Right lobe of liver (tissue), 4 donors: ENCODE measurements at regions not wholly inside any gene's neighbourhood (a gene's known extent, or its start where the extent isn't known, plus 50 kb on each side); places are given as distances from the start of the nearest gene placed in this dataset.

Source experiments
- POLR2A ChIP-seq: fragments of 450-650 bp; IDR thresholded peaks from one replicate; pipeline ENCODE4 v1.6.1; 2017; ENCODE audit warnings: antibody characterized with exemption, mild to moderate bottlenecking
- TF ChIP-seq, protein P1 (sequence below), 4 donors: fragments of 200-600 bp in 3 of 4; fragments of 450-650 bp in 1 of 4; IDR thresholded peaks; one replicate each; pipeline versions ENCODE4 v1.5.1 to v1.8.0; 2016 to 2022; ENCODE audit warnings: antibody characterized with exemption in 4 of 4, mild to moderate bottlenecking in 2 of 4
- donor health status: DM: no; HTN: no; CAD: no.
- donor health status: DM: no; HTN: no; CAD: no.
- donor health status: DM: no; HTN: yes; CAD: no.

DNA sequence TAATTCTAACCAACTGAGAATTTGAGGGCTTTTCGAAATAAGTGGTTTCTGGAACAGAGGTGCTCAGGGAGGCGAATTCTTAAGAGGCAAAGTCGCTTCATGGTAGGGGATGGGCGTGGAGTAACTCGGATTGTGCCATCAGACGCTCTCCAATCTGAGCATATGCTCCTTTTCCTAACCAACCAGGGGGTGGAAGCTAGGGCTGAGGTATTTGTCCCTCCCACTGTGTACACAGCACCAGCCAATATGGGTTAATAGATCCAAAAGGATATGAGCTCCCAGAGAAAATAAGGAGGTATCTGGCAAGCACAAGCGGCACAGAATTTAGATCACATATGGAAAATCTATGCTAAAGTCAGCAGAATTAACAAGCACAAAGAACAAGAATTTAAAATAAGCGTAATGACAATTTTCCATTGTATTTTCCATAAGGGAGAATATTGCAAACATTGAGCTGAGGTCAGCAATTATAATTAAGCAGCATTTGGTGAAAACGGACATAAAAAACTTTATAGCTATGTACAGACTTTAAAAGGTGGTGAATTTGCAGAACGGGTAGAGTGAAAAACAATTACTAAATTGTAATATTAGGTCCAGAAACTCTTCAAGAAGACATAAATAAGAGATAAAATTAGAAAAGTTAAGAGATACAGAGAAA is 55.0 kb upstream of the PHACTR1 start:
- TF ChIP-seq, protein P1, sequence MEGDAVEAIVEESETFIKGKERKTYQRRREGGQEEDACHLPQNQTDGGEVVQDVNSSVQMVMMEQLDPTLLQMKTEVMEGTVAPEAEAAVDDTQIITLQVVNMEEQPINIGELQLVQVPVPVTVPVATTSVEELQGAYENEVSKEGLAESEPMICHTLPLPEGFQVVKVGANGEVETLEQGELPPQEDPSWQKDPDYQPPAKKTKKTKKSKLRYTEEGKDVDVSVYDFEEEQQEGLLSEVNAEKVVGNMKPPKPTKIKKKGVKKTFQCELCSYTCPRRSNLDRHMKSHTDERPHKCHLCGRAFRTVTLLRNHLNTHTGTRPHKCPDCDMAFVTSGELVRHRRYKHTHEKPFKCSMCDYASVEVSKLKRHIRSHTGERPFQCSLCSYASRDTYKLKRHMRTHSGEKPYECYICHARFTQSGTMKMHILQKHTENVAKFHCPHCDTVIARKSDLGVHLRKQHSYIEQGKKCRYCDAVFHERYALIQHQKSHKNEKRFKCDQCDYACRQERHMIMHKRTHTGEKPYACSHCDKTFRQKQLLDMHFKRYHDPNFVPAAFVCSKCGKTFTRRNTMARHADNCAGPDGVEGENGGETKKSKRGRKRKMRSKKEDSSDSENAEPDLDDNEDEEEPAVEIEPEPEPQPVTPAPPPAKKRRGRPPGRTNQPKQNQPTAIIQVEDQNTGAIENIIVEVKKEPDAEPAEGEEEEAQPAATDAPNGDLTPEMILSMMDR (IDR thresholded peaks at IDR 0.05): no peak
- TF ChIP-seq POLR2A: no peak
